ENCODE measurements at regions not wholly inside any gene's neighbourhood (a gene's known extent, or its start where the extent isn't known, plus 50 kb on each side); places are given as distances from the start of the nearest gene placed in this dataset.

DNA sequence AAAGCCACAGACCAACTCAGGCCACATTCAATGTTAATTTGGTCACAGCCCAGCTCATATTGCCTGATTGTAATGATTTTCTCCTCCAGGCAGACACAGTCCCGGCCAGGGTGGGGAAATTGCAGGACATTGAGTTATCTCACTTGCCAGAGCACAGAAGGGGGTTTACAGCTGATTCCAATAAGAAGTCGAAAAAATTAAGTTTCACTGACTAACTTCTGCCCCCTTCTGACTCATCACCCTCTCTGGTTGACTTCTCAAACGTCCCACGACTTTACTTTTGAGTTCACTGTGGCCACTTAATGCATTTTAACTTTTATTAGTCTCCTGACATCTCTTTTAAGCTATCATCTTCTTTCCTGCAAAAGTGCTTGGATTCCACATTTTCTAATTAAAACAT, 321.4 kb upstream of the WWC1 start:
- DNase-seq (ENCODE audit: low spot score): no peak

DNA sequence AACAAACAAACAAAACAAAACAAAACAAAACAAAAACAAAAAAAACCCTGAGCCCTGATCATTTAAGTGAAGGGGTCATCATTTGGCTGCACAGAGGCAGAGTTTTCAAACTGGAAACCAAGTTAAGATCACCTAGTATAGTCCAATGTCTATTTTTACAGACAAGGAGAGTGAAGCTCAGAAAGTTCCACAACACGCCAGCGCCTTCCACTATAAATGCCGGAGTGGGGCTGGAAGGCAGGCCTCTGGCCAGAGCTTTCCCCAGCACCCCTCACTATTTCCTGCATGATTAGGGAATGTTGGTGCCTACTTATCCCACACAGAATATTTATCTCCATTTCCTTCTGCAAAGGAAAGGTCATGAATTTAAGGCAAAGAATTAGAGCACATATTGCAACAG, 319.7 kb upstream of the WWC1 start:
- DNase-seq (ENCODE audit: low spot score): no peak

DNA sequence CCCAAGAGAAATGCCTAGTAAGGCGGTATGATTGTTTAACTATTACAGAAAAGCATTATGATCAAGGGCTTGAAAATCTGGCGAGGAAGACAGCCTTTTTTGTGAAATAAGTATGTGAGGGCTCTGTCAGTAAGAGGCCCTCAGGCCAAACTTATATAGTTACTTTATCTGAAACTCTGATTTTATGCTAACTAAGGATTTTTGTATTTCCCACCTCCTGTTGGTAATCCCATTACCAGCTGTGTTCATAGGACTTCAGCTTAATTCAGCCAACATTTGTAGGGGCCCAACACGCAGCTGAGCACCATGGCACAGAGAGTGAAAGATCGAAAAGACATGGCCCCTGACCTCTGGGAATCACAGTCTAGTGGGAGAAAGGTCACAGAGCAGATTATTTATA, 318.3 kb upstream of the WWC1 start:
- DNase-seq (ENCODE audit: low spot score): no peak

DNA sequence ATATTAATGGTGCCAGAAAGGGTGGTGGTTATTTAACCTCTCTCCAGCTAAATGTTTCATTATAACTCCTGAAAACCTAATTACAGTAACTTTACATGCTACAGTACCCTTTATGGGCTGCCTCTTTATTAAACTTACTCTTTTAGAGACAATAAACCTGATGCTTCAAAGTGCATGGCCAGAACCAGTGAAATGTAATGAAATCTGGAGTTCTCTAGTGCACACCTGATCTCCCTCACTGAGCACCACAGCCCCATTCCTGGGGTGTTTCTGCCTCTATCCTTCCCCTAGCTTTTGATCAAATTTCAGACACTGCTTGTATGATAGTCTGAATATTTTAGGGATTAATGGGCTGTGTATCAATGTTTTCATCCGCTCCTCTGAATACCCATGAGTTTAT, 306.5 kb upstream of the WWC1 start:
- no peak for DNase-seq (ENCODE audit: low spot score)

DNA sequence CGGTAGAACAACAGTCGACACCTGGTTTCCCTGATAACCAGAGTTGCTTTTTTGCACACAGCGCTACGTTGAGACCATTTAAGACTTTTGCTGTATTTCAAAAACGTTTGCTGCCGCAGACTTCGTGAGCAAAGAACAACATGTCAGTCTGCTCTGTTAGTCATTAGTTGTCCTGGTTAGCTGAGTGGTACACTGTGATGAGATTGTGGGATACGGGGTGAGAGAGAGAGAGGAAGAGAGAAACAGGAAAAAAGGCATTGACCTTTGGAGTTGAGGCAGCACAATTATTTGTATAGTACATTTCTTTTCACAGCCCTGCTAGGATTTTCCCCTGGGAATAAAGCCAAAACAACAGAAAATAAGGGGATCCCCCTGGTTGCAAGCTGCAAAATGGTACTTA, 306.1 kb upstream of the WWC1 start:
- no peak for DNase-seq (ENCODE audit: low spot score)

DNA sequence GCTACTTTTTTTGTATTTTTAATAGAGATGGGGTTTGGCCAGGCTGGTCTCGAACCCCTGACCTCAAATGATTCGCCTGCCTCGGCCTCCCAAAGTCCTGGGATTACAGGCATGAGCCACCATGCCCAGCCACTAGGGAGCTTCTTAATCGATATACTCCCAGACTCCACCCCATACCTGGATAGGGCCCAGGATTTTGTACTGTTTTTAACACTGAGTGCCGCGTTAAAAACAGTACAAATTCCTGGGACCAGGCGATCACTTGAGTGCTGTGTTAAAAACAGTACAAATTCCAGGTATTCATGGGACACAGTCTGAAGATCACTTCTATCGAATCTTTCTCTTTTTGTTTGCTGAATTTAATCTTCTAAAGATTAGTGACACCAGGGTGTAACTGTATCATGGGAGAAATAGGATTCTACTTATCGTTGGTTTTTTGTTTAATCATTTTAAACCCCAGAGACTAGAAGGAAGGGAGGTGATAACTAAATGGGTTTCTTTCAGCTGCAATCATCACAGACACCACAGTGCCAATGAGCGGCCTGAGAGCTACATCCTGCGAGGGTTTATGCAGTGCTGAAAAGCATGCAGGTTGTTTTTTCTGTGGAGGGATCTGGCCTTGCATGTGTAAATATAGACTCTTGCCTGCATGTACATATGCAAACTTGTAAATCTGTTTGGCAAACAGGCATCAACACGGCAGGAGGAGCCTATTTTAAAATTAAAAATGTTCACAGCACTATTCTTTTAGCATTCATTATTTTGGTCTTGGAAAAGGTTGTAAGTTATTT, 303.8 kb upstream of the WWC1 start:
- no peak for DNase-seq (ENCODE audit: low spot score)

DNA sequence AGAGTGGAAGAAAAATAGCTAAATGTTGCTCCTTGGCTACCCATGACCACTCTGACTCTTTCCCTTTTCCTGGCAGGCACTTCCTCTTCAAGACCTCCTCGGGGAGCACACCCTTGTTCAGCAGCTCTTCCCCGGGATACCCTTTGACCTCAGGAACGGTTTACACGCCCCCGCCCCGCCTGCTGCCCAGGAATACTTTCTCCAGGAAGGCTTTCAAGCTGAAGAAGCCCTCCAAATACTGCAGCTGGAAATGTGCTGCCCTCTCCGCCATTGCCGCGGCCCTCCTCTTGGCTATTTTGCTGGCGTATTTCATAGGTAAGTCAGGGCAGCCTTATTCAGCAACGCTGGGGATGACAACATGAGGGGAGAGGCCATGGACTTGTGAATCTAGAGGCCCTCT, 298.6 kb upstream of the WWC1 start:
- no peak for DNase-seq (ENCODE audit: low spot score)

DNA sequence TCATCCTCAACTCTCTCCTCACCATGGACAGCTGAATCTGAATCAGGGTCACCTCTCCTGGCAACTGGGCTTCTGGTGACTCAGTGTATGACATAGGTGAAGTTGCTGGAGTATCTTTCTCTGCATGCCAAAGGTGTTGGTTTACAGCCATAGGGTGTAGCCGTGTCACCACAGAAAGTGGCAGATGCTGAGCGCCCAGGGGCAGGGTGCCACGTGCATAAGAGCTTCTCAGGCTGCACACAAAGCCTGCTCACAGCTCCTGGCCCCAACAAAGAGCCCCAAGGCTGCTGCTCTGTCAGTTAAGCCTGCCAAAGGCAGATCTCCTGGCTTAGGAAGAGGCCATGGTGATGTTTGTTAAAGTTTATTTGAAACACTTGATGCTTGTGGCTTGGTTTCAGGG, 297.7 kb upstream of the WWC1 start:
- no peak for DNase-seq (ENCODE audit: low spot score)

DNA sequence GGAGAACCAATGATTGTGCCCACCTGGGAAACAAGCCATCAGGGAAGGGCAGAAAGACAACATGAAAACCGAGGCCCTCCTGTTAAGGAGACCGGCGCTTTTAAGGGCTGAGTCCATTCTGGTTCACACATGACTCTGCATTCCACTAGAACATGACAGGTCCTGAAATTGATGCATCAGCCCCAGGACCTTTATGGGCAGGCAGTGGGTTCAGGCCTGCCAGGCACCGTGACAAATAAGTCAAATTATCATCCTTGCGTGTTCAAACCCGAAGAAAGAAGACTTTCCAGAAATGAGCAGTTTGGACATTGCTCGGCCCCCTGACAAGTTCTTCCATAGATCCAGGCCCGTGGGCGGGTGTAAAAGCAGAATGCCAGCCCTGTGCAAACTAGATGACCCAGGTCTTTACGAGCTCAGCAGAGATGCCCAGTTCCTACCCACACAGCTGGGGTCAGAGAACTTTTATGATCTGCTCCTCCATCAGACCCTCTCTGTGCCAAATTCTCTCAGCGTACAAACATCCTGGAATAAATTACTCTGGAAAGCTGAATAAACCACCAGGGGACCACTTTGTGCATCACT, 295.5 kb upstream of the WWC1 start:
- no peak for DNase-seq (ENCODE audit: low spot score)

DNA sequence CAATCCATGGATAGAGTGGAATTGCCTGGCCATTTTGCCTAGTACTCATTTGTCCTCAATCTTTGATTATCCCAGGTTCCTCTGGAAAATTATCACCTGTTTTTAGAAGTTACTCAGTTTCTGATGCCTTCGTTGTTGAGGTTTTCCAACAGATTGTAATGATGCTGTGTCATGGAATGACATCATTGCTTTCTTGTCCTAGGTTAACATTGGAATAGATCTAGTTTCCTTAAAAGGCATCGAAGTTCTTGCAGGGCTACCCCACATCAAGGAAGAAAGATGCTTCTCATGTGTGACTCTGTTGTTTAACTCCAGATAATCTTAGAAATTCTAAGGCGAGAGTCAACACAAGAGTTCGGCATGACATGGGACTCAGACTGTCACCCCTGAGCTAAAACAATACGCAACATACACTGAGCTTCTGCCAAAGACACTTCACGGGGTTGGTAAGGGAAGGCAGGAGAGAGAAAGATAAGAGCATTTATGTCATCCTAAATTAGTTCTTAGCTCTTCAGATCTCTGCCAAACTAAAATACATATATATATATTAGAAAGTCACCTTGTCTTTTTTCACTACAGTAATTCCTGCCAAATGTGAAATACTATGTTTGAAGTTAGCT, 293.2 kb upstream of the WWC1 start:
- DNase-seq (ENCODE audit: low spot score): no peak

DNA sequence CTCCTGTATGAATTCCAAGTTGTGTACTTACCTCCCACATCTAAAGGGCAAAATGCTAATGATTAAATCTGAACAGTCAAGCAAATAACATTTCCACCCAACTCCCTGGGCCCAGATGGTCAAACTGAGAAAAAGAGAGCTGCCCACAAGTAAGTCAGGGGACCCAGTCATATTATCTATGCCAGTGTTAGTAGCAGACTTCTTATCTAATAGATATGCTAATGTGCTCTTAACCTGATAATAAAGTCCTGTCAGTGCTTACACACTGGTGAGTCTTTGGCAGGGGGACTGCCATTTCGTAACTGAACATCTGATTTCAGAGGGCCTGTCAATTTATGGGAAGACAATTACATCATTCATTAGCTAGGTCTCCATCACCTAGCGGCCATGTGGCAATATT, 292.3 kb upstream of the WWC1 start:
- no peak for DNase-seq (ENCODE audit: low spot score)

DNA sequence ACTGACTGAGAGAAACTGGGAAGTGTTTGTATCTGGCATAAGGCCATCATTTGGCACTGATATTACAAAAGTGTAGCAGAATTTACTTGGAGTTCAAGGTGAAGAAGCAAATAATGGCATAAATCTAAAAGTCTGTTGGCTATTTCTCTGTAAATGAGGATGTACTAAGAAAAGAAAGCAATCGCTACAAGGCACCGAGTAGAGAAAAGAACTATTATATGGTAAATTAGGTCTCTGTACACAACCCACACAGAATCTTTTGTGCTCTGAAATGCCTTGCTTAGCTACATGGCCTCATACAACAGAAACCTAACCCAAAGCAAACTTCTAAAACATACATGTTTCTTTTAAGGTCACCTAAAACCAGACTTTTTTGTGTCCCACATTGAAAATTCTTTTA, 290.1 kb upstream of the WWC1 start:
- DNase-seq (ENCODE audit: low spot score): no peak

DNA sequence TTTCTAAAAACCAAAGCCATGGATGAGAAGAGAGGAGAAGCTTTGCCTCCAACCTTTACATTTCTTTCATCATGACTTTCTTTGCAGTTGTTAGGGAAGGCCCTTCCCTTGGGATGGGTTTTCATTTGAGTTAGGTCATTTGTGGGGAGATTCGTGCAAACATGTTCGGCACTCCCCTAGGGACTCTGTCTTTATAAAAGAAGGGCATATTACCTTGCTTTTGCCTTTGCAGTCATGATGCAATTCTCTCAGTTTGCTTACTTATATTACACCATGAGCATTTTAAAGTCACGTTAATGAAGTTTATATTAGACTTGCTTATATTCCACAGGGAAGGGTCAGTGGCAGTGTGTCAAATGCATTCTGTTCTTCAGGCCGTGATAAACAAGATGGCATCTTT, 289.3 kb upstream of the WWC1 start:
- DNase-seq (ENCODE audit: low spot score): no peak

DNA sequence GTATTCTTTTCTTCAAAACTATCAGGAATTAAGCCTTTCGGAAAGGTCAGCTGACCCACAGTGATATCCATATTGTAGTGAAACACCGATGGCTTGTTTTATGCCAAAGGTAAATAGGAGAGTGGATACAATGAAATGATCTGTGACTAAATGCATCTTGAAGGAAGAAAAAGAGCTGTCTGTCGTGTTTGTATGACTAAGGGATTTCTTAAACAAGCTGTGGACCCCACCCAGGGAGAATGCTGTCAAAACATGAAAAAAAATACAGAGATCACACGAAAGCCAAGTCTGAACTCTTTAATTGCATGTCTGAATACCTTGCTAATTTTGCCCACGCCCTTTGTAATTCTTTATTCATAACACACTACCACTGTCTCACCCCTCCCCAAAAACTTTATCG, 286.4 kb upstream of the WWC1 start:
- DNase-seq (ENCODE audit: low spot score): no peak

DNA sequence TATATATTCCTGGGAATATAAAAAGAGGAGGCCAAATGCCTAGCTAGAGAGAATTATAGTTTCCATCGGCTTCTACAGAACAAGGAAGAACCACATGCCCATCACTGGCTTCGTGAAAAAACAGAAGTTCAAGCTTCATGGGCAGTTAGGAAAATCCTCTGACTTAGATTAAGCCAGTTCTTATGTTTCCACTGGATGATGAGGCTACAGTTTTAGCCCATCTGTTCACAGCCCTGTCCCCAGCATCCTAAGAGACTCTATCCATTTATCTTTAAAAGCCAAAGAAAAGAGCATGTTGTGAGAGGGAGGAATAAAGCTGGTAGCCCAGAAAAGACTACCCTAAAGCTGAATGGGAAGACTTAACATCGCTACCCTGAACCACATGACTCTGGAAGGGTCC, 285.5 kb upstream of the WWC1 start:
- no peak for DNase-seq (ENCODE audit: low spot score)

DNA sequence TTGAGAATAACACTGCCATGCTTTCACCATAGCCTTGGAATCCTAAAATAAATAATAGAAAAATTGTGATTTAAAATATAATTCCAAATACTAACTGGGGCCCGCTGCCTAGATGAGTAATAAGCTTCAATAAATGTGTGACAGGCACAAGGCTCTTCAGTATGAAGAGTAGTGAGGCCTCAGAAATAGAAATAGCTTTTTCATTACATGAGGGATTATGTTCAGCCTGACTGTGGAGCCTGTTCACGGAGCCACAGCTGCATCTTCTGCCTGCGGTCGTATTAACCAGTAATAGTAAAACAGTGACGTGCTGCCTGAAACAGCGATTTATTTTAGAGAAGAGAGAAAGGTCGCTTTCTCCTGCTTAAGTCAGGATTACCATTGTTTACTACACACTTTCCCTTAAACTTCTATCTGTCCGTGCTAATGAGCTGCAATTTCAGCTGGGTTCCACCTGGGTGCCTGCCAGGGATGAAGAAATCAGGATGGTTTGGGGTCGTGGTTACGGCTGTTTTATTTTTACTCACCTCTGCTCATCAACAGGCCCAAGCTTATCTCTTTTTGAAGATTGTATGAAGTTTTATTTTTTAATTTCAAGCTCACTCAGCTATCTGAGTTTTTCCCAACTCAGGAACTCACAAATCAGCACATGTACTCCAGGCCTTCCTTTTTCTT, 284.9 kb upstream of the WWC1 start:
- DNase-seq (ENCODE audit: low spot score): peak; percentile 36

DNA sequence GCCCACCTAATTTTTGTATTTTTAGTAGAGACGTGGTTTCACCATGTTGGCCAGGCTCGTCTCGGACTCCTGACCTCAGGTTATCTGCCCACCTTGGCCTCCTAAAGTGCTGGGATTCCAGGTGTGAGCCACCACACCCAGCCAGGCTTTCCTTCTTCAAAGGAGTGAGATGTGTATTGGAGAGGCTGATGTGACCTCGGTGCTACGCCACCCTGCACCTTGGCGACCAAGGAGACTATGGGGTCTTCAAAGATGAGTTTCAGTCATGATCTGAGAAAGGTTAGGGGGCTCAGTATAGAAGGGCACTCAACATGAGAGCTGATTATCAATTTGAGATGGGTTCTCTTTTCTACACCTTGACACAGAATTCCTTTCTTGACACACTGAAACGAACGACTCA, 284.2 kb upstream of the WWC1 start:
- no peak for DNase-seq (ENCODE audit: low spot score)

DNA sequence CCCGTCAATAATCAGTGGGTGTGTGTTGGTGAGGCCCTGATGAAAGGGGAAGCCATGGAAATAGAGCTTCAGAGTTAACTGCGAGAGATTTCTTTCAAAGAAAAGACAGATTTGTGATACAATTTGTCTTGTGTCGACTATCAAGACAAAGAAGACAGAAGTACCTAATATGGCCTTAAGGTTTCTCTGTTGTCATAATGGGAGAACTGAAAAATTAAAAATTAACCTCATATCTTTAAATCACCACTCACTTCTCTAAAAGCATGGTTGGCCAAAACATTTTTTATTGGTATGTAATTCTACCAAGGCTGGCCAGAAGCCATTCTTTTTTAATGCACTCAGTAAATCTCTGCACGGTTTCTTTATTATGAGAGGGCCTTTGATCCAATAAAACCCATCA, 282.9 kb upstream of the WWC1 start:
- DNase-seq (ENCODE audit: low spot score): no peak

DNA sequence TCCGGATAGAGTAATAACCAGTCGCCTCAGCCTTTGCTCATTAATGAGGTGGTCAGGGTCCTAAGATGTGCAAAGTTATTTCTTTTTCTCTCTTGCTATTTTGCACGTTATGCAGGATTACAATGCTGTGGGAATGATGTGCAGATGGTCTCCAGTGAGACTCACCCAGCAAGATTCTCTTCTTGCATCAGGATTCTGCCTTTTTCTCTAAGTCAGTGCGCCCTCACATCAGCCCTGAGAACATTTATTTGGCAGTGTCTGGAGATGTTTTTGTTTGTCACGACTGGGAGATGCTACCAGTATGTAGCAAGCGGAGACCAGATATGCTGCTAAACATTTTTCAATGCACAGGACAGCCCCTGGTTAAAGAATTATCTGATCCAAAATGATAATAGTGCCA, 280.3 kb upstream of the WWC1 start:
- no peak for DNase-seq (ENCODE audit: low spot score)

DNA sequence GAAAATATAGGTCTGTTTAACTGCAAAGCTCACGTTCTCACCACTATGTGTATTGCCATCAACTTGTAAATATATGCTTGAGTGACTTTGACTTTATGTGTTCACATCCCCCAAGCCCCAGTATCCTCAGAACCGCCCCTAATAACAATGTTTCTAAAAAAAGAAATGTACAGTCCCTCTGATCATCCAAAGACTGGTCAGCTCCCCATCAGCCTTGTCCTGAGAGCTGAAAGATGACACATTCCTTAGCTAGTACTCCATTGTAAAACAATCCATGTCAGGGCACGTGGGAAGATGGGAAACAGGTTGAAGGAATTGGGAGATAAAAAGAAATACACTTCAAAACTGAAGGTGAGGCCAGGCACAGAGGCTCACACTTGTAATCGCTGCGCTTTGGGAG, 279.4 kb upstream of the WWC1 start:
- no peak for DNase-seq (ENCODE audit: low spot score)

DNA sequence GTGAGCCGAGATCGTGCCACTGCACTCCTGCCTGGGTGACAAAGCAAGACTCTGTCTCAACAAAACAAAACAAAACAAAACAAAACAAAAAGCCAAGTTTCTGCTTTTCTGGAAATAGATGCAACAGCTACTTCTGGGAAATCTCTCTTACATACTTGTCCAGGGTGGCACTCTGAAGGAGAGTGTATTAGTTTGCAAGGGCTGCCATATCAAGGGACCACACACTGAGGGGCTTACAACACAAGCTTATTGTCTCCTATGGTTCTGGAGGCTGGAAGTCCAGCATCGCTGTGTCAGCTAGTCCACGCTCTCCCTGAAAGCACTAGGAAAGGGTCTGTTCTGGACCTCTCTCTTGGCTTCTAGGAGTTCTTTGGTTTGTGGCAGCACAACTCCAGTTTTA, 277.9 kb upstream of the WWC1 start:
- DNase-seq (ENCODE audit: low spot score): no peak

DNA sequence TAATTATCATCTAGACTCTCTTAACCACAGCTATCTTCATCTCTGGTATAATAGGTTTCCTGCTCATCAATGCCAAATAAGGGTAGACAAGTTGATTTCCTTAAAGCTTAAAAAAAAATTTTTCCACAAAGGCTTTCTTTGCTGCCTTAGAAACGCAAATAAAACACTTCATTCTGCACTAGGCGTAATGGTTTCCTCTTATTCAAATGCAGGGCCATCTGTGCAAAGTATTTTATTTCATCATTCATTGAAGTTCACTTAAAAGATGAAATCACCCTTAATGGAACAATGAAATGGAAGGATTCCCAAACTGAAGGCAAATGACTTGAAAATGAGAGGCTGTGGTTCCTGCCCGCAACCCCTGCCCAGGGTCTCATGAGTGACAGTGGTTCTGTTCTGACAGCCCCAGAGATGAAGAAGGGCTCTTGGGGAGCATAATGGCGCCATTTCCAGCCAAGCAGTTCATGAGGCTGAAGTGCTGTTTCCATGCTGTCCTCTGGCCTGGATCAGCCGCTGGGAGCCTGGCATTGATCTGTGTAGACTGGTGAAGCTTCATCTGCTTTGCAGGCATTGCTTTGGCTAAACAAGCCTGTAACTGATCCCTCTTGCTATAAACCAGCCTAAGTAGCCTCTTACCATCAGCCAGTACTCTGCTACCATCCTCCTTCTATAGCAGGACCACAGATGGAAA, 276.9 kb upstream of the WWC1 start:
- no peak for DNase-seq (ENCODE audit: low spot score)

DNA sequence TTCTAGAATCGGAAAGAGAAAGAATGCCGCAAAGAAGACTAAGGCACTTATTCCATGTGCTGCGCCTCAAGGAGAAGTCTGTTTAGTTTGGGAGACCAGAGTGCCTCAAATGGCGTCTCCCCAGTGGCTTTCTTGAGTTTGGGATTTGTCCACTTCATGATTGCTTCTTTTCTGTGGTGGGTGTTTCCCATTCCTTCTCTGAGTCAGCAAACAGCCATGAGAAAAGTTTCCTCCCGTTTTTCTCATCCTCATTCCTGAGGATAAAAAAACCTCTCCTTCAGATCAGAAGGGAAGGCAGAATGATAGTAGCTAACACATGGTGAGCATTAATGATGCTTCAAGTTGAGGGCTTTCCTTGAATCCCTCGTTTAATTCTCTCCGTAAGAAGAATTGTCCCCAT, 275.9 kb upstream of the WWC1 start:
- no peak for DNase-seq (ENCODE audit: low spot score)
